GM21737 (cell line): ENCODE measurements at regions not wholly inside any gene's neighbourhood (a gene's known extent, or its start where the extent isn't known, plus 50 kb on each side); places are given as distances from the start of the nearest gene placed in this dataset.

ENCODE experiments used
- ATAC-seq: cut with Tn5 transposase; IDR thresholded peaks from one replicate; pipeline ENCODE4 v1.9.1; 2021; ENCODE audit warnings: mild to moderate bottlenecking, moderate library complexity; ENCODE audit not compliant: unreplicated experiment

DNA sequence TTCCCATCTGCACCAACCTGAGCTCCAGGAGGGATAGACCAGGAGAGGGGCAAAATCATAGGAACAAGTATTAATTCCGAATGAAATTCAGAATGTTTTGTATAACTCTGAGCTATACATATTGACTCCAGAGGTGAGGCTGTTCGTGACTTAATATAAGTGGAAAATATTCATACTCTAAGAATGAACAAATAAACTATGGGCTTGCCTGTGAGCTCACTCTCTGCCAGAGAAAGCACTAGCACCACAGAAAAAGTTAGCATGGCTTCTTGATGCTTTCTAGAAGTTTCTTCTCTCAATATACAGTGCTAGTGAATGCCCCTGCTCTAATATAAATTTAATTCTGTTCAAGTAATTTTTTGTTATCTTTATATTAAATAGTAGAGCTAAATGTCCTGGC is 1536.4 kb upstream of the FLRT2 start:
- ATAC-seq = no peak

DNA sequence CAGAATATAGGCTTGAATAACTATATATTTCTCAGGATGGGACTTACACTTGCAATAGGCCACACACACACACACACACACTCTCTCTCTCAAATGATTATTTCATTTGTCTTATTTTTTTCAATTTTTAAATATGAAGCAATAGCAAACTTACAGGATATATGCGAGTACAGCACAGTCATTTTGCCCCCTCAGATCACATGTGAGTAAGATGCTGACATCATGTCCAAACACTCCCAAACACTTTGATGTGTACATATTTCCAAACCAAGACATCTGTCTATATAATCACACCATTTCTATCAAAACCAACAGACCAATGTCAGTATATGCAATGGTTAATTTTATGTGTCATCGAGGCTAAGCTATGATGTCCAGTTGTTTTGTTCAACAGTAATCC is 1535.9 kb upstream of the FLRT2 start:
- no peak for ATAC-seq

- no peak for ATAC-seq
Measured at GRCh38 chr14:84001023-84001422, 1528.9 kb upstream of the FLRT2 start.

GRCh38 chr14:84003346-84003745 is 1526.6 kb upstream of the FLRT2 start:
- no peak for ATAC-seq

- no peak for ATAC-seq
Measured at GRCh38 chr14:84006643-84007155, 1523.2 kb upstream of the FLRT2 start.

- no peak for ATAC-seq
Measured at GRCh38 chr14:84013424-84013823, 1516.5 kb upstream of the FLRT2 start.

GRCh38 chr14:84017495-84017894 is 1512.4 kb upstream of the FLRT2 start:
- ATAC-seq = no peak

DNA sequence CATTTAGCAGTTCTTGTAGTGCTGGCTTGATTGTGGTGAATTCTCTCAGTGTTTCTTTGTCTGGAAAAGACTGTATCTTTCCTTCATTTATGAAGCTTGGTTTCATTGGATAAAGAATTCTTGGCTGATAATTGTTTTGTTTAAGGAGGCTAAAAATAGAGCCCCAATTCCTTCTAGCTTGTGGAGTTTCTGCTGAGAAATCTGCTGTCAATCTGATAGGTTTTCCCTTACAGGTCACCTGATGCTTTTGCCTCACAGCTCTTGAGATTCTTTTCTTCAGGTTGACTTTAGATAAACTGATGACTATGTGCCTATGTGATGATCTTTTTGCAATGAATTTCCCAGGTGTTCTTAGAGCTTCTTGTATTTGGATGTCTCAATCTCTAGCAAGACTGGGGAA is 1508.5 kb upstream of the FLRT2 start:
- no peak for ATAC-seq

DNA sequence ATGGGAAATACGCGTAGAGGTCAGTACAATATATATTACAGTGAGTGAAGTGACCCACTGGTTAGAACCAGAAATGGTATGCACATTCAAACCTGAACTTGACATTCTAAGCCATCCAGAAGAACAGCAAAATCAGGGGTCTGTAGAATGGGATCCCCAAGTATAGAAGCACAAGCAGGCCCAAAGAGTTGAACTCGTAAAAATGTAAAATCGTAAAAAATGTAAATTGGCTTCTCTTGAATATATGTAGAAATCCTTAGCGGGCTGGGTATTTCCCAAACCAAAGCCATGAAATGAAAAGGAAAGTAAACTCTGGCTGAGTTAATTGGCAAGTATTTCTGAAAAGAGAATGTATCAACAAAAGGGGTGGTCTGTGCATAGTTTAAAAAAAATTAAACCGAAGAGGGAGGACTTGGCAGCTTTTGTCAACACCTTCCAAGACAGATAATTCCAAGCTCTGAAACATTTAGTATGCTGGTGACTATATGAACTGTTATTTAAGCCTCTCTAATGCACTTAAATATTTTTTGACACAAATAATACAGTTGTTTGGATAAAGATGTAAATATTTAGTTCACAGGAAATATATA is 1505.6 kb upstream of the FLRT2 start:
- ATAC-seq = no peak

GRCh38 chr14:84025106-84026012 is 1504.6 kb upstream of the FLRT2 start:
- no peak for ATAC-seq

DNA sequence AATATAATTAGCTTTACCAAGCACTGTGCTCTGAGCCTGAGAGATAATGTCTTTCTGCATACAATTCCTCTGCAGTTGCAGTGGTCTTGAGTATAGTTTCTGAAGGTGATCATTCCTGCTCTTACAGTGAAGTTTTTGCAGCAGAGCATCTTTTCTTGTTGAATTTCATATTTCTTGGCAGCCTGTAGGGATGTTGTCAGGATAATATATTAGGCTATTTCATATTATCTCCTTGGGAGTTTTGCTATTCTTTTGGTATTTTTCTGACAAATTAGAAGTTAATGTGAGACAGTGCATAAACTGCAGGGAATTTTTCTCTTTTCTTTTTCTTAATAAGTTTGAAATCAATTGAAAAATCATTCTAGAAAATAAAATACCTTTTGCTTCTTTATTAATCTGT is 1502.6 kb upstream of the FLRT2 start:
- no peak for ATAC-seq

- ATAC-seq = no peak
Measured at GRCh38 chr14:84028080-84028604, 1501.8 kb upstream of the FLRT2 start.

DNA sequence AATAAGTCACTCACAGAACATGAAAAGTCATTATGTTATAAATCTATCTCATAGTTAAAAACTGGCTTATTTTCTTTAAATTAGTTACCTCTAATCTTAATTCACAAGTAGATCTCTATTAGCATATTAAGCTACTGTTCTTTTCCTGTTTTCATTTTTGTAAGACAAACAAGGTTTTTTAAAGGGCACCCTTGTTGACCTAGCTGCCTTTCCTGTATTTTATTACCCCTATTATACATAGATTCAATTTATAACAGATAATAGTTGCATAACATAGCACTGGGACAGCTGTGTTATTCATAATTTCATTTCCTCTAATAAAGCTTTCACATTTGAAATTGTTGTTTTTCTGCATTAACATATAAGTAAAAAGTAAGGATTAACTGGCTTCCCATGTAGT is 1500.7 kb upstream of the FLRT2 start:
- no peak for ATAC-seq

DNA sequence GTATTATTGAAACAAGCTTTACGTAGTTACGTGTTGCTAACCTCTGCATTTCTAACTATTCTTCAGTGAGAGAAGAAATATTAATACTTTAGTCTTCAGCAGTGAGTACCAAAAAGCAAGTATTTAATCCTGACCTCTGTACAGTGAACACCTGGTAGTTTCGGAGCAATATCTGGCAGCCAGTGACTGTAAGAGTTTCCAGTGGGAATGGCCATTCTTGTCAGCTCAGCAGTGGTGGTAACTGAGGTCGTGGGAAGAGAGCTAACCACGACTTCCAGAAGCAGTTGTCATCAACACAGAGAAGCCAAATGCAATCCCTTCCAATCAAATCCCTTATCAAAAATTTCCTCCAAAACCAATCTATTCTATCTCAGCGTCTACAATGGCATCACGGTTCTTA is 1500.2 kb upstream of the FLRT2 start:
- no peak for ATAC-seq

GRCh38 chr14:84036840-84037239 is 1493.1 kb upstream of the FLRT2 start:
- ATAC-seq = no peak

GRCh38 chr14:84037593-84037992 is 1492.4 kb upstream of the FLRT2 start:
- ATAC-seq = no peak

GRCh38 chr14:84040101-84040500 is 1489.8 kb upstream of the FLRT2 start:
- no peak for ATAC-seq

- ATAC-seq = no peak
Measured at GRCh38 chr14:84041421-84041820, 1488.5 kb upstream of the FLRT2 start.

GRCh38 chr14:84042992-84043391 is 1487.0 kb upstream of the FLRT2 start:
- ATAC-seq = no peak

DNA sequence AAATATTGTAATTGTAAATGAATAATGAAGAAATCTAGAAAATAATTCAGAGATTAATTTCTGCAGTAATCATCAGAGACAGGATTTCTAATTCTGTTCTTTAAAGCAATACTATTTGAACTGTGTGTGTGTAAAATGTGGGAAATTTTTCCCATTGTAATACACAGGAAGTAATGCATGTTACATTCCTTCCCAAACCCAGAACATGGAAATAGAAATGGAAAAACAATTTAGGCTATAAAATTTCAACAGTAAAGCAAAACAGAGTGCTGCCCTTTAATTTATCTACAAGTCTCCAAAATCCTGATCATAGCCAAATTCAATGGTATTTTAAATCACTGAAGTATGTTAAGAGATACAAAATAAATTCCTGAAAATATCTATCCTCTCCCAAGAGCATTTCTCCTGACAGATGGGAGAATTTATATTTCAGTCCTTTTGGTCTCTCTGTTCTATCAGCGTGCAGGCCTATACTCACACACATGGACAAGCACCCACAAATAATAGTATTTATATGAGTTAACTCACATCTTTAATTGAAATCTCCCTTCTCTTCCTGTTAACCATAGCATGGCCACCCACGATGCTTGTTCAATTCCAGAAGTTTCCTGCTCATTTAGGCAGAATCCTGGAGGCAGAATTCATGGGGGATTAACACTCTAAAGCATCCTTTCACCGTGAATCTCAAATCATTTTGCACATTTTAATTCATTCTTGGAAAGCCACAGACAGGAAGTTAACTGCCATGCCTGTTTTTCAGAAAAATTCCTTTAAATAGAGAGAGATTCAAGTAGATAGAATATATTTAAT is 1465.4 kb upstream of the FLRT2 start:
- ATAC-seq = no peak

DNA sequence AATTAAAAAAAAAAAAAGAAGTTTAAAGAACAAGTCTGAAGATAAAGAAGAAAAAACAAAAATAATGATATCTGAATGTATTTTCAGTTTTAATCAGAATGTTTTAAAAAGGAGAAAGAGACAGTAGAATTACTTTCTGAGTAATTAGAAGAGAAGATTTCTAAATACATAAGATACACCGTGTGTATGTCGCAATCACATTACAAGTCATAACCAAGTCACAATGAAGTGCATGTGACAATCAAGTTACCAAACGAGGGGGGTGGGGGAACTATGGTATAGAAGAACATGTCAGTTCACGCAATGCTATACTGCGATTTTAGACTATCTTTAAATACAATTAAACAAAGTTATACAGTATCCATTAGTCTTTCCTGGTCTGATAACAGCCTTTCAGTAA is 1464.1 kb upstream of the FLRT2 start:
- ATAC-seq = no peak
